Immature natural killer cell (primary cell): ENCODE measurements at regions not wholly inside any gene's neighbourhood (a gene's known extent, or its start where the extent isn't known, plus 50 kb on each side); places are given as distances from the start of the nearest gene placed in this dataset.

Experiments
- DNase-seq, 3 donors: peaks; one replicate each; pipeline ENCODE4 v3.0.0; 2022; ENCODE audit warnings: mixed read lengths in 1 of 3
- H3K27ac Mint-ChIP-seq, 6 donors: one replicate each; pipeline ENCODE4 v1.8.0; 2020; ENCODE audit warnings: mixed read lengths in 6 of 6, mild to moderate bottlenecking in 5 of 6, inconsistent platforms in 4 of 6, moderate library complexity in 3 of 6
- H3K27me3 Mint-ChIP-seq, 3 donors: one replicate each; pipeline ENCODE4 v1.8.0; 2020 to 2021; ENCODE audit warnings: low read depth in 3 of 3, mild to moderate bottlenecking in 3 of 3, mixed read lengths in 3 of 3, moderate library complexity in 3 of 3, inconsistent platforms in 1 of 3
- H3K36me3 Mint-ChIP-seq, 3 donors: one replicate each; pipeline ENCODE4 v1.8.0; 2020; ENCODE audit warnings: mixed read lengths in 3 of 3, inconsistent platforms in 2 of 3, mild to moderate bottlenecking in 2 of 3
- H3K4me1 Mint-ChIP-seq, 2 donors: one replicate each; pipeline ENCODE4 v1.8.0; 2020; ENCODE audit warnings: inconsistent platforms in 2 of 2, mild to moderate bottlenecking in 2 of 2, mixed read lengths in 2 of 2, moderate library complexity in 1 of 2
- H3K4me3 Mint-ChIP-seq, 5 donors: one replicate each; pipeline ENCODE4 v1.8.0; 2020; ENCODE audit warnings: mild to moderate bottlenecking in 5 of 5, mixed read lengths in 5 of 5, inconsistent platforms in 3 of 5, moderate library complexity in 3 of 5
- H3K9me3 Mint-ChIP-seq, 6 donors: one replicate each; pipeline ENCODE4 v1.8.0; 2020; ENCODE audit warnings: mild to moderate bottlenecking in 6 of 6, mixed read lengths in 6 of 6, inconsistent platforms in 4 of 6, moderate library complexity in 3 of 6

- H3K4me1 Mint-ChIP-seq: no peaks in the 10 kb centered on the region
- no peaks in the 10 kb centered on the region for H3K36me3 Mint-ChIP-seq
- peaks cover 0 to 4% (median 3%) of the 10 kb centered on the region in 3 donors for H3K27me3 Mint-ChIP-seq
- no peak for DNase-seq
- no peak overlapping the region for H3K27ac Mint-ChIP-seq
- no peak overlapping the region for H3K4me3 Mint-ChIP-seq
- H3K9me3 Mint-ChIP-seq: no peaks in the 10 kb centered on the region
Observed at GRCh38 chr10:2978111-2978510, 89.2 kb upstream of the PFKP start.

DNA sequence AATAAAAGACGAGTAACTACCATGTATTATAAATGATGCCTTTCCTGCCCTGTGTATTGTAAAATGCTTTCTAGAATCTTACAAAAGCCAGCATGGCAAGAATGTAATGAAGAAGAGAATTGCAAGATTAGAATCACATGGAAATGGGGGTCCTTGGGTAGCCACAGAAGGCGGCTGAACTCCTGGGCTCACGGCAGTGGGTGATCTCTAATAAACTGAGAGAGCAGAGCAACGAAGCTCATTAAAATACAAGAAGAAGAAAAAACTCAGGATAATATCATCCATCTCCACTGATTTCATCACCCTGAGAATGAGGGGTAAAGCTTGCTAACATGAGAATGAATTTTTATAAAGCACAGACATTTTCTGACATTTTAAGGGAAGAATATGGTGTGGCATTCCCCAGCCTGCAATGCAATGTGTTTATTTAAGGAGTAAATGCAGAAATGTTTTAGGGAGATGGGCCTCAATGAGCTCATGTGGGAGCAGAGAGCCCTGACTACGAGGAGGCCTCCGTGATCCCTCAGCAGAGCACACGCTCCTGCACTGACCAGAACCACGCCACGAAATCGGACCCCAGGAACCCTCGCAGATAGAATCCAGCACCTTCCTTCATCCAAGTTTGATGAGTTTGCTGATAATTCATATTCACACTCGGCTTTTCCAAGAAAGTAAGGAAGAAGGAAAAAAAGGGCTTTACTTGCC lies 92.7 kb upstream of the PFKP start:
- H3K4me3 Mint-ChIP-seq: no peak overlapping the region
- no peaks in the 10 kb centered on the region for H3K4me1 Mint-ChIP-seq
- peaks cover 0 to 3% (median 2%) of the 10 kb centered on the region in 3 donors for H3K27me3 Mint-ChIP-seq
- H3K9me3 Mint-ChIP-seq: no peaks in the 10 kb centered on the region
- no peaks in the 10 kb centered on the region for H3K36me3 Mint-ChIP-seq
- DNase-seq: no peak
- H3K27ac Mint-ChIP-seq: no peak overlapping the region

GRCh38 chr10:2974083-2974482 lies 93.3 kb upstream of the PFKP start:
- Mint-ChIP-seq H3K27ac (no peak overlapping the region), H3K9me3 (no peaks in the 10 kb centered on the region), H3K4me3 (no peak overlapping the region), H3K36me3 (no peaks in the 10 kb centered on the region), H3K4me1 (no peaks in the 10 kb centered on the region), H3K27me3 (peaks cover 0 to 3% (median 2%) of the 10 kb centered on the region in 3 donors)
- no peak for DNase-seq

DNA sequence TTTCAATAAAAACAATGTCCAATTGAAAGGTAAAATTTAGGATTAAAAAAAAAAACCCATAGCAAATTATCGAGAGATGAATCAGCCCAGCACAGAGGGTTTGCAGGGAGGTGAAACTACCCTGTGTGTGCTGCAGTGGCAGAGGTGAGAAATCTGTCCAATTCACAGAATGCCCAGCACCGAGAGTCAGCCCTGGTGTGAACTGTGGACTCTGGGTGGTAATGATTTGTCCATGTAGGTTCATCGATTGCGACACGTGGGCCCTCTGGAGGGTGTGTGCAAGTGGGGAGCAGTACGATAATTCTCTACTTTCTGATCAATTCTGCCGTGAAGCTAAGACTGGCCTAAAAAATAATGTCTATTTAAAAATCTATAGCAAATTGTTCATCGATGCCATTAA lies 94.5 kb upstream of the PFKP start:
- no peaks in the 10 kb centered on the region for H3K4me1 Mint-ChIP-seq
- DNase-seq: no peak
- no peak overlapping the region for H3K27ac Mint-ChIP-seq
- peaks cover 0 to 6% (median 2%) of the 10 kb centered on the region in 3 donors for H3K27me3 Mint-ChIP-seq
- H3K36me3 Mint-ChIP-seq: no peaks in the 10 kb centered on the region
- H3K4me3 Mint-ChIP-seq: no peak overlapping the region
- H3K9me3 Mint-ChIP-seq: no peaks in the 10 kb centered on the region

DNA sequence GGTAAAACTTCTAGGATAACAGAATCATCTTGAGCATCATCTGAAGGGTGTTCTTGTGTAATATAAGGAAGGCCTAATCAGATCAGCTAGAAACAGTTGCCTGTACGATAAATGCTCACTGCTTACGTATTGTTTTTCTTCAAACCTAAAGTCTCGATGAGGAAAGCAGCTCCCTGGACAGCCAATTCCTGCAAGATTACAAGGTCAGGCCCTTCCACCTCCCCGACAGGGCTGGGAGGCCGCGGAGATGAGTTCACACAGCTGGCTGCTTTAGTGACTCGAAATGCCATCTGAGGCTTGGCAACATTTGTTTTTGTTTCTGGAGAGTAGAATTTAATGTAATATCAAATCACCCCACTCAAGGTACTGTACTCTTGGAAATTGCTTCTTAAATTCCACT lies 95.1 kb upstream of the PFKP start:
- Mint-ChIP-seq H3K4me1 (no peaks in the 10 kb centered on the region), H3K4me3 (no peak overlapping the region), H3K9me3 (no peaks in the 10 kb centered on the region), H3K27ac (no peak overlapping the region), H3K36me3 (no peaks in the 10 kb centered on the region), H3K27me3 (peaks cover 0 to 6% (median 0%) of the 10 kb centered on the region in 3 donors)
- DNase-seq: no peak

DNA sequence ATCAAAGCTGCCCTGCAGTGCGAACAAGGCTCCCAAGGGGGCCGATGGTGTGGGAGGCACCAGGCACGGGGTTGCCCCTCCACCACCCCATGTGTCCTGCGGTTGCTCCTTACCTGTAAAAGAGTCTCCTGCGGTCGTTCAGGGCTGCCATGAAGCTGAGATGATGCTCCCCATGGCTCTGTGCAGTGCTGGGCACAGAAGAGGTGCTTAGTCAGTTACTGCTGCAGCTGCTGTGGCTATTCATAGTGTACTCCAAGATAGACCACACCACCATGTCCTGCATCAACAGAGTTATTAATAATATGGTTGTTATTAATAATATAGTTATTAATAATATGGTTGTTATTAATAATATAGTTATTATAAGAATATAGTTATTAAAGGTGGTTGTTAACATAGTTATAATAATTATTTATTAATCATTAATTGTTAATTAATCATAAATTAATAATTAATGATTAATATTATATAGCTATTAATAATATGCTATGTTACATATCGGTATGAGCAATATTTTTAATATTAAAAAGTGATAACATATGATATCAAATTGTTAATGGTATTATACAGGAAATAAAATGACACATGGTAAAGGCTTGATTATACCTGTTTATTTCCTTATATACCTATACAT lies 97.0 kb upstream of the PFKP start:
- no peaks in the 10 kb centered on the region for H3K4me1 Mint-ChIP-seq
- H3K27ac Mint-ChIP-seq: no peak overlapping the region
- peaks cover 2 to 8% (median 5%) of the 10 kb centered on the region in 3 donors for H3K27me3 Mint-ChIP-seq
- H3K9me3 Mint-ChIP-seq: no peaks in the 10 kb centered on the region
- H3K36me3 Mint-ChIP-seq: no peaks in the 10 kb centered on the region
- DNase-seq: no peak
- no peak overlapping the region for H3K4me3 Mint-ChIP-seq

DNA sequence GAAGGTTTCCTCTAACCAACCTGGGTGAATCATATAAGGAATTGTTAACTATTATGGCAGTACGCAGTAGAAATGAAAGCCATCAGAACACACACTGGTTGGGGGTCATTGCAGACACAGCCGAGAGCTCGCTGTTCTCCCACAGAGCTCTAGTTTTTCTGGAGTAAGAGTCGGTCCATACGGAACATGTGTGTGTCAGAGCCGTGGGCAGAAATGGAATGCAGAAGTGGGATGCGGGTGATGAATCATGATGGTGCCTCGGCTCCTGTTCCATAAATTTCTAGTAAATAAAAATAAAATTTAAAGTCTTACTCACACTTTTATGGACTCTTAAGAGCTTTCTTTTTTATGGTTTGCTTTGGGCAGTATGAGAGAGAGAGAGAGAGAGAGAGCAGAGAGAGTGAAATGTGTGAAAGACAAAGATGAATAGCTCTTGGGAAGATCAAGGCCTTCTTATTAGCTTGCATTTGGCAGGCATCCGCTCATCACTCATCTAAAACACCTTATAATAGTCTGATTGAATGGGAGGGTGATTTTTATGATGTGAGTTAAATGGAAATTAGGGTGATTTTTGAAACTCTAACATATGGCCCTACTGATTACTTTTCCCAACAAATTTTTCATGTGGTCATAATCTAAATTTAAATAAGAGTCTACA lies 98.8 kb upstream of the PFKP start:
- no peak for DNase-seq
- H3K4me1 Mint-ChIP-seq: no peaks in the 10 kb centered on the region
- no peak overlapping the region for H3K27ac Mint-ChIP-seq
- H3K4me3 Mint-ChIP-seq: no peak overlapping the region
- no peaks in the 10 kb centered on the region for H3K9me3 Mint-ChIP-seq
- H3K36me3 Mint-ChIP-seq: no peaks in the 10 kb centered on the region
- peaks cover 3 to 10% (median 5%) of the 10 kb centered on the region in 3 donors for H3K27me3 Mint-ChIP-seq

- DNase-seq: no peak
- no peak overlapping the region for H3K27ac Mint-ChIP-seq
- peaks cover 3 to 10% (median 5%) of the 10 kb centered on the region in 3 donors for H3K27me3 Mint-ChIP-seq
- no peak overlapping the region for H3K4me3 Mint-ChIP-seq
- H3K9me3 Mint-ChIP-seq: peaks cover 0 to 1% (median 0%) of the 10 kb centered on the region in 6 donors
- no peaks in the 10 kb centered on the region for H3K4me1 Mint-ChIP-seq
- H3K36me3 Mint-ChIP-seq: no peaks in the 10 kb centered on the region
Observed at GRCh38 chr10:2966134-2966533, 101.2 kb upstream of the PFKP start.

DNA sequence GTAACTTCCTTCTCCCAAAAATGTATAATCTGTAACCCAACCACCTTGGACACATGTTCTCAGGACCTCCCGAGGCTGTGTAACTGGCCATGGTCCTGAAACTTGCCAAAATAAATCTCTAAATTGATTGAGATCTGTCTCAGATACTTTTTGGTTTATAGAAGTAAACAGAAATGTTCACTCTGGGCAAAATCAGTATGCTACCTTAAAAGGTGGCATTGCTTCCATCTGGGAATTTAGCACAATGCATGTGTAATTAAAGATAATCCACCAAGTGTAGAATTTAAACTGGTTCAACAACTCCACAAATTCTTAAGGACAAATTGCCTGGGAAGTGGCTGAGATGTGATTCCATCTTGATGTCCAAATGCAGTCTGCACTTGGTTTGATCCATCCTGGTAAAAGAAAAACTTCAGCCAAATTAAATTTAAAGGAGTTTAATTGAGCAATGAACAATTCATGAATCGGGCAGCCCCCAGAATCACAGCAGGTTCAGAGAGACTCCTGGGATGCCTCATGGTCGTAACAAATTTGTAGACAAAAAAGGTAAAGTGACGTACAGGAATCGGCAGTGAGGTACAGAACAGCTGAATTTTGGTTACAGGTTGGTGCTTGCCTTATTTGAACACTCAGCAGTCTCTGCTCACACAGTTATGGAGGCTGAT lies 102.6 kb upstream of the PFKP start:
- peaks cover 0 to 1% (median 0%) of the 10 kb centered on the region in 6 donors for H3K9me3 Mint-ChIP-seq
- peaks cover 4 to 10% (median 6%) of the 10 kb centered on the region in 3 donors for H3K27me3 Mint-ChIP-seq
- no peaks in the 10 kb centered on the region for H3K36me3 Mint-ChIP-seq
- no peak for DNase-seq
- H3K27ac Mint-ChIP-seq: no peak overlapping the region
- no peak overlapping the region for H3K4me3 Mint-ChIP-seq
- H3K4me1 Mint-ChIP-seq: no peaks in the 10 kb centered on the region

DNA sequence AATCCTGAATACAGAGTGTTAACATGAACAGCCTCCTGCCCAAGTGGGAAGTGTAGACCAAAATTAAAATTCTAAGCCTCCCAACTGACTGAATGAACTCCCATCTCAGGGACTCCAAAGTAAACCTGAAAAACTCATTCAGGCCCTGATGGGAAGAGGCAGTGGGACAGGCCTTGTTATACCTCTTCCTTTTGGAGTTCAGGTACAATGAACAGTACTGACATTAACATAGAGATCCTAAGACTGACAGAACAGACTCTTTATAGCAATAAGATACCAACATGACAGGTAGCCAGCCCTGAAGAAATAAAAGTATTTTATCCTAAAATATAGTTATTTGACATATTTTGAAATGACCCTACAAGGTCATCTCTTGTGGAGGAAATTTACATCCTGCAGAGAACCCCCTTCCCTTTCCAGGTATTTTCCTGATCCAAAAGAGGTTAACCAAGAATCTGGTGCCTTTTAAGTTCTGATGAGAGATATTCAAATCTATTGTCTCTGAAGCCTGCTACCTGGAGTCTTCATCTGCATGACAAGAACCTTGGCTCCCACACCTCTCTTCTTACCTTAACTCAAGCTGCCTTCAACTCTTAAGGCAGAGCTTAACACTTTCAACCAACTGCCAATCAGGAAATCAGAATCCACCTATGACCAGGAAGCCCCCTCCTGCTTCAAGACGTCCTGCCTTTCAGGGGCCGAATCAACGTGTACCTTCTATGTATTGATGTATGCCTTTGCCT lies 103.3 kb upstream of the PFKP start:
- no peak overlapping the region for H3K4me3 Mint-ChIP-seq
- H3K27ac Mint-ChIP-seq: no peak overlapping the region
- H3K27me3 Mint-ChIP-seq: peaks cover 5 to 10% (median 6%) of the 10 kb centered on the region in 3 donors
- no peak for DNase-seq
- H3K4me1 Mint-ChIP-seq: no peaks in the 10 kb centered on the region
- H3K9me3 Mint-ChIP-seq: peaks cover 0 to 1% (median 0%) of the 10 kb centered on the region in 6 donors
- H3K36me3 Mint-ChIP-seq: no peaks in the 10 kb centered on the region

GRCh38 chr10:2962194-2962593 lies 105.2 kb upstream of the PFKP start:
- Mint-ChIP-seq H3K27me3 (peaks cover 5 to 7% (median 6%) of the 10 kb centered on the region in 3 donors), H3K4me3 (no peak overlapping the region), H3K36me3 (no peaks in the 10 kb centered on the region), H3K4me1 (no peaks in the 10 kb centered on the region), H3K9me3 (peaks cover 0 to 1% (median 0%) of the 10 kb centered on the region in 6 donors), H3K27ac (no peak overlapping the region)
- no peak for DNase-seq

DNA sequence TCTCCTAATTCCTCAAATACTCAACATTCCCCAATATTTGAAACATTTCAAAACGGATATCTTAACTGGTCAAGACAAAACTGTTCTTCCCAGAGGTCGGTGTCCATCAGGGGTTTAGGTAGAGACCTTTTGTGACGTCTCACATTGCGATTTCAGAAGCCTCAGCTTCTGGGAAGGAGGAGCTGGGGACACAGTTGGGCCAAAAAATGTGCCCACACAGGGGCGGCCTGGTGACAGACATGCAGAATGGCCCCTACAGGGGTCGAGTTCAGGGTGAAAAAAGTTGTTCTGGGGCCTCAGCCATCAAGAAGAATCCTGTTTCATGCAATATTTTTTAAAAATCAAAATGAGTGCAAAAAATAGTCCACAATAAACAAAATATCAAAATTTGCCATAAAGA lies 108.7 kb upstream of the PFKP start:
- H3K27ac Mint-ChIP-seq: no peak overlapping the region
- H3K4me3 Mint-ChIP-seq: no peak overlapping the region
- H3K9me3 Mint-ChIP-seq: peaks cover 0 to 1% (median 0%) of the 10 kb centered on the region in 6 donors
- no peaks in the 10 kb centered on the region for H3K36me3 Mint-ChIP-seq
- H3K4me1 Mint-ChIP-seq: no peaks in the 10 kb centered on the region
- DNase-seq: no peak
- peaks cover 0 to 7% (median 1%) of the 10 kb centered on the region in 3 donors for H3K27me3 Mint-ChIP-seq

DNA sequence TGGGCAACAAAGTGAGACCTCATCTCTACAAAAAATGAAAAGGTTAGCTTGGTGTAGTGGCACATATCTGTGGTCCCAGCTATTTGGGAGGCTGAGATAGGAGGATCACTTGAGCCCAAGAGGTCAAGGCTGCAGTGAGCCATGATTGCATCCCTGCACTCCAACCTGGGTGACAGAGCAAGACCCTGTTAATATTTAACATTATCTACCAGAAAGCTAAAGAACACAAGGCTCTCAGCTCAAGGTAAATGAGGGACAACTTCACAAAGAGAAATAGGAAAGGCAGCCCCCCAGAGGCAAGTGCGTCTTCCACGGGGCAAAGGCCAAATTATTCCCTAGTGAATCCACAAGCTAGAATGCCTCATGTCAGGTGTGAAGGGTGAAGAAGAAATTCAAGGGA lies 109.6 kb upstream of the PFKP start:
- Mint-ChIP-seq H3K27me3 (peaks cover 0 to 7% (median 1%) of the 10 kb centered on the region in 3 donors), H3K4me3 (no peak overlapping the region), H3K9me3 (peaks cover 0 to 1% (median 0%) of the 10 kb centered on the region in 6 donors), H3K4me1 (no peaks in the 10 kb centered on the region), H3K27ac (no peak overlapping the region), H3K36me3 (no peaks in the 10 kb centered on the region)
- DNase-seq: no peak
